ENCODE measurements at regions not wholly inside any gene's neighbourhood (a gene's known extent, or its start where the extent isn't known, plus 50 kb on each side); places are given as distances from the start of the nearest gene placed in this dataset.

- Histone ChIP-seq H3K4me3 (no peak overlapping the region), H3K9me3 (peaks cover 0 to 5% (median 0%) of the 10 kb centered on the region in 3 donors), H3K36me3 (no peaks in the 10 kb centered on the region), H3K27me3 (no peaks in the 10 kb centered on the region), H3K27ac (no peak overlapping the region), H3K4me1 (no peaks in the 10 kb centered on the region)
- no peak for ATAC-seq
- 50 to 51% methylated on average over 1 to 2 of the region's 9 CpGs for WGBS, 2 donors (ENCODE audit: low coverage in 1 of 2)
- TF ChIP-seq EP300 (IDR thresholded peaks at IDR 0.05) = no peak
- TF ChIP-seq POLR2AphosphoS5 (IDR thresholded peaks at IDR 0.05) = no peak
- no peak for TF ChIP-seq CTCF (IDR thresholded peaks at IDR 0.05)
- TF ChIP-seq POLR2A (IDR thresholded peaks at IDR 0.05) = no peak
Measured at GRCh38 chr7:91579837-91580236, 300.7 kb downstream of the MTERF1 start.

GRCh38 chr7:91582799-91583477 lies 297.6 kb downstream of the MTERF1 start:
- 70 to 96% methylated on average over 2 to 14 of the region's 15 CpGs for WGBS, 2 donors (ENCODE audit: low coverage in 1 of 2)
- TF ChIP-seq EP300 (IDR thresholded peaks at IDR 0.05) = no peak
- no peak for ATAC-seq
- no peaks in the 10 kb centered on the region for H3K36me3 ChIP-seq
- H3K9me3 ChIP-seq = no peaks in the 10 kb centered on the region
- H3K27me3 ChIP-seq = no peaks in the 10 kb centered on the region
- no peaks in the 10 kb centered on the region for H3K4me1 ChIP-seq
- no peak overlapping the region for H3K27ac ChIP-seq
- no peak overlapping the region for H3K4me3 ChIP-seq

- 33% methylated on average over 2 of the region's 2 CpGs; no CpG with 5 or more reads in 1 of the 2 donors for WGBS, 2 donors (ENCODE audit: low coverage in 1 of 2)
- Histone ChIP-seq H3K9me3 (peaks cover 0 to 7% (median 0%) of the 10 kb centered on the region in 3 donors), H3K27ac (no peak overlapping the region), H3K27me3 (no peaks in the 10 kb centered on the region), H3K4me3 (no peak overlapping the region), H3K4me1 (no peaks in the 10 kb centered on the region), H3K36me3 (no peaks in the 10 kb centered on the region)
- ATAC-seq = no peak
- no peak for TF ChIP-seq EP300 (IDR thresholded peaks at IDR 0.05)
- TF ChIP-seq POLR2AphosphoS5 (IDR thresholded peaks at IDR 0.05) = no peak
- TF ChIP-seq CTCF (IDR thresholded peaks at IDR 0.05) = no peak
- TF ChIP-seq POLR2A (IDR thresholded peaks at IDR 0.05) = no peak
Measured at GRCh38 chr7:91596287-91596686, 284.2 kb downstream of the MTERF1 start.

- no peak for ATAC-seq
- TF ChIP-seq CTCF (IDR thresholded peaks at IDR 0.05) (no peak), EP300 (IDR thresholded peaks at IDR 0.05) (no peak), POLR2AphosphoS5 (IDR thresholded peaks at IDR 0.05) (no peak), POLR2A (IDR thresholded peaks at IDR 0.05) (no peak)
Measured at GRCh38 chr7:91598791-91599190, 281.7 kb downstream of the MTERF1 start.

GRCh38 chr7:91600112-91600511 lies 280.4 kb downstream of the MTERF1 start:
- Histone ChIP-seq H3K27me3 (no peaks in the 10 kb centered on the region), H3K9me3 (no peaks in the 10 kb centered on the region), H3K36me3 (no peaks in the 10 kb centered on the region), H3K4me3 (no peak overlapping the region), H3K27ac (no peak overlapping the region), H3K4me1 (no peaks in the 10 kb centered on the region)
- no peak for ATAC-seq
- TF ChIP-seq POLR2AphosphoS5 (IDR thresholded peaks at IDR 0.05) (no peak), EP300 (IDR thresholded peaks at IDR 0.05) (no peak)

More at GRCh38 chr7:91598791-91599190, 281.7 kb downstream of the MTERF1 start:
- WGBS, 2 donors (ENCODE audit: low coverage in 1 of 2) = 57 to 64% methylated on average over 1 of the region's 1 CpG
- H3K4me1 ChIP-seq = no peaks in the 10 kb centered on the region
- no peak overlapping the region for H3K4me3 ChIP-seq
- H3K9me3 ChIP-seq = no peaks in the 10 kb centered on the region
- H3K27ac ChIP-seq = no peak overlapping the region
- no peaks in the 10 kb centered on the region for H3K36me3 ChIP-seq
- no peaks in the 10 kb centered on the region for H3K27me3 ChIP-seq

- Histone ChIP-seq H3K27ac (no peak overlapping the region), H3K4me1 (no peaks in the 10 kb centered on the region), H3K27me3 (no peaks in the 10 kb centered on the region), H3K9me3 (no peaks in the 10 kb centered on the region), H3K36me3 (no peaks in the 10 kb centered on the region), H3K4me3 (no peak overlapping the region)
- 86 to 100% methylated on average over 3 of the region's 3 CpGs for WGBS, 2 donors (ENCODE audit: low coverage in 1 of 2)
- TF ChIP-seq EP300 (IDR thresholded peaks at IDR 0.05) (no peak), POLR2A (IDR thresholded peaks at IDR 0.05) (no peak), POLR2AphosphoS5 (IDR thresholded peaks at IDR 0.05) (no peak), CTCF (IDR thresholded peaks at IDR 0.05) (no peak)
- ATAC-seq = no peak
Measured at GRCh38 chr7:91603707-91604106, 276.8 kb downstream of the MTERF1 start.

Data from gastroesophageal sphincter (tissue), 4 donors.